H9 (cell line): ENCODE measurements at regions not wholly inside any gene's neighbourhood (a gene's known extent, or its start where the extent isn't known, plus 50 kb on each side); places are given as distances from the start of the nearest gene placed in this dataset.

Experiments
- DNase-seq: peaks from one replicate; pipeline ENCODE4 v3.0.0-alpha.2; 2017
- H2AFZ ChIP-seq: one replicate; pipeline ENCODE4 v1.6.1; 2013; ENCODE audit warnings: mild to moderate bottlenecking, low read length, control low read depth, moderate library complexity
- H2AK5ac ChIP-seq: 2 replicates; pipeline ENCODE4 v1.6.1; 2013; ENCODE audit warnings: low read length, control low read depth, mixed read lengths; ENCODE audit not compliant: insufficient read length
- H2BK120ac ChIP-seq: one replicate; pipeline ENCODE4 v1.6.1; 2013; ENCODE audit warnings: low read depth, mild to moderate bottlenecking, low read length, control low read depth, inconsistent platforms; ENCODE audit not compliant: poor library complexity, severe bottlenecking
- H2BK12ac ChIP-seq: 2 replicates; pipeline ENCODE4 v1.6.1; 2013; ENCODE audit warnings: low read length, control low read depth, mixed read lengths, low read depth; ENCODE audit not compliant: insufficient read length
- H2BK15ac ChIP-seq: 2 replicates; pipeline ENCODE4 v1.6.1; 2013; ENCODE audit warnings: low read depth, low read length, control low read depth
- H2BK20ac ChIP-seq: one replicate; pipeline ENCODE4 v1.6.1; 2013; ENCODE audit warnings: low read depth, mild to moderate bottlenecking, low read length, control low read depth, inconsistent platforms; ENCODE audit not compliant: poor library complexity, severe bottlenecking
- H2BK5ac ChIP-seq: 2 replicates; pipeline ENCODE4 v1.6.1; 2013; ENCODE audit warnings: low read length, control low read depth, mixed read lengths; ENCODE audit not compliant: insufficient read length
- H3K14ac ChIP-seq: 2 replicates; pipeline ENCODE4 v1.6.1; 2013; ENCODE audit warnings: low read length, control low read depth; ENCODE audit not compliant: insufficient read depth
- H3K18ac ChIP-seq: 2 replicates; pipeline ENCODE4 v1.6.1; 2013; ENCODE audit warnings: low read depth, mild to moderate bottlenecking, mixed read lengths, low read length, control low read depth; ENCODE audit not compliant: insufficient read length
- H3K23ac ChIP-seq: 2 replicates; pipeline ENCODE4 v1.6.1; 2013; ENCODE audit warnings: low read length, control low read depth, mixed read lengths, low read depth; ENCODE audit not compliant: insufficient read length
- H3K23me2 ChIP-seq: 2 replicates; pipeline ENCODE4 v1.6.1; 2013; ENCODE audit warnings: low read depth, mild to moderate bottlenecking, mixed read lengths, low read length, control low read depth; ENCODE audit not compliant: insufficient read length, poor library complexity, severe bottlenecking
- H3K27ac ChIP-seq: 2 replicates; pipeline ENCODE4 v1.5.1; 2013; ENCODE audit warnings: low read length, control low read depth, mixed read lengths, low read depth; ENCODE audit not compliant: insufficient read length
- H3K27me3 ChIP-seq: 2 replicates; pipeline ENCODE4 v1.6.1; 2013; ENCODE audit warnings: low read length, control low read depth, inconsistent platforms; ENCODE audit not compliant: insufficient read depth
- H3K4ac ChIP-seq: 2 replicates; pipeline ENCODE4 v1.6.1; 2013; ENCODE audit warnings: low read depth, mild to moderate bottlenecking, control low read depth, inconsistent platforms, low read length, moderate library complexity
- H3K4me1 ChIP-seq: 2 replicates; pipeline ENCODE4 v1.6.1; 2013; ENCODE audit warnings: low read length, control low read depth, inconsistent platforms; ENCODE audit not compliant: insufficient read depth
- H3K4me2 ChIP-seq: 2 replicates; pipeline ENCODE4 v1.6.1; 2013; ENCODE audit warnings: low read length, control low read depth, mixed read lengths; ENCODE audit not compliant: insufficient read length, insufficient read depth
- H3K56ac ChIP-seq: 2 replicates; pipeline ENCODE4 v1.6.1; 2013; ENCODE audit warnings: low read depth, mild to moderate bottlenecking, mixed read lengths, low read length, control low read depth; ENCODE audit not compliant: insufficient read length
- H3K79me1 ChIP-seq: 2 replicates; pipeline ENCODE4 v1.6.1; 2013; ENCODE audit warnings: low read depth, mild to moderate bottlenecking, moderate library complexity, low read length, control low read depth, inconsistent platforms; ENCODE audit not compliant: insufficient read depth, poor library complexity, severe bottlenecking
- H3K79me2 ChIP-seq: 2 replicates; pipeline ENCODE4 v1.6.1; 2013; ENCODE audit warnings: low read length, control low read depth, inconsistent platforms; ENCODE audit not compliant: insufficient read depth
- H3K9ac ChIP-seq: 2 replicates; pipeline ENCODE4 v1.6.1; 2013; ENCODE audit warnings: low read length, control low read depth, mixed read lengths; ENCODE audit not compliant: insufficient read length; ENCODE audit errors: extremely low read depth
- H3K9me3 ChIP-seq: one replicate; pipeline ENCODE4 v1.6.1; 2013; ENCODE audit warnings: low read depth, low read length, inconsistent platforms; ENCODE audit not compliant: control insufficient read depth
- H3T11ph ChIP-seq: one replicate; pipeline ENCODE4 v1.6.1; 2013; ENCODE audit warnings: mild to moderate bottlenecking, low read length, control low read depth, inconsistent platforms
- H4K20me1 ChIP-seq: one replicate; pipeline ENCODE4 v1.6.1; 2013; ENCODE audit not compliant: control insufficient read depth, insufficient read length, insufficient read depth
- H4K5ac ChIP-seq: 2 replicates; pipeline ENCODE4 v1.6.1; 2013; ENCODE audit warnings: low read depth, mild to moderate bottlenecking, mixed read lengths, low read length, control low read depth; ENCODE audit not compliant: insufficient read length
- H4K8ac ChIP-seq: replicated peaks from 2 replicates; pipeline ENCODE4 v1.6.1; 2013; ENCODE audit warnings: low read length, control low read depth, mixed read lengths, low read depth; ENCODE audit not compliant: insufficient read length
- H4K91ac ChIP-seq: 2 replicates; pipeline ENCODE4 v1.6.1; 2013; ENCODE audit warnings: low read depth, mild to moderate bottlenecking, moderate library complexity, mixed read lengths, low read length, control low read depth; ENCODE audit not compliant: insufficient read length
- H3K27ac Mint-ChIP-seq, 3 experiments: 2 replicates in 2 of 3; 3 replicates in 1 of 3; pipeline ENCODE4 v1.8.0; 2020 to 2021; ENCODE audit warnings: mixed read lengths in 3 of 3, mild to moderate bottlenecking in 1 of 3, moderate library complexity in 1 of 3
- H3K27me3 Mint-ChIP-seq: 2 replicates; pipeline ENCODE4 v1.8.0; 2021; ENCODE audit warnings: low read depth, mild to moderate bottlenecking, moderate library complexity, mixed read lengths
- H3K36me3 Mint-ChIP-seq, 3 experiments: 2 replicates in 2 of 3; 3 replicates in 1 of 3; pipeline ENCODE4 v1.8.0; 2020 to 2021; ENCODE audit warnings: low read depth in 3 of 3, mixed read lengths in 3 of 3; ENCODE audit not compliant: insufficient read depth in 1 of 3
- H3K4me1 Mint-ChIP-seq, 2 experiments: 2 replicates each; pipeline ENCODE4 v1.8.0; 2020; ENCODE audit warnings: mixed read lengths in 2 of 2
- H3K4me3 Mint-ChIP-seq, 2 experiments: 2 replicates in 1 of 2; 3 replicates in 1 of 2; pipeline ENCODE4 v1.8.0; 2020 to 2021; ENCODE audit warnings: mild to moderate bottlenecking in 2 of 2, mixed read lengths in 2 of 2, moderate library complexity in 1 of 2
- H3K9me3 Mint-ChIP-seq, 2 experiments: 2 replicates in 1 of 2; 3 replicates in 1 of 2; pipeline ENCODE4 v1.8.0; 2020; ENCODE audit warnings: mild to moderate bottlenecking in 2 of 2, mixed read lengths in 2 of 2, moderate library complexity in 1 of 2
- WGBS: extraction: QIAGEN DNeasy Blood & Tissue Kit; methylation state at CpG from one replicate; pipeline ENCODE4 v1.1.7; 2013; ENCODE audit warnings: missing lambda C conversion rate, low lambda C conversion rate, mixed read lengths; ENCODE audit not compliant: insufficient read length; ENCODE audit errors: extremely low coverage; 5-methylcytosine and 5-hydroxymethylcytosine counted together
- TF ChIP-seq, protein P1 (sequence below): fragments of 200-600 bp; sonication (generic); conservative IDR thresholded peaks from 3 replicates; pipeline ENCODE4 v1.8.0; 2021; ENCODE audit warnings: antibody characterized with exemption, mild to moderate bottlenecking

GRCh38 chr7:26043801-26044200 is 108.2 kb upstream of the NFE2L3 start:
- H4K91ac ChIP-seq, result no peak overlapping the region
- H4K5ac ChIP-seq, result no peak overlapping the region
- H3K18ac ChIP-seq, result no peak overlapping the region
- no peak overlapping the region for H2AFZ ChIP-seq
- H3K9me3 Mint-ChIP-seq, result no peaks in the 10 kb centered on the region; a peak in 1 of 5 replicates
- no peaks in the 10 kb centered on the region for H3K79me2 ChIP-seq
- no peaks in the 10 kb centered on the region; the same call in 1 of the 2 replicates for H3K27me3 Mint-ChIP-seq
- H3K9ac ChIP-seq, result no peak overlapping the region
- no peak overlapping the region for H2BK15ac ChIP-seq
- no peak overlapping the region for H2AK5ac ChIP-seq
- no peak overlapping the region for H3K56ac ChIP-seq
- no peaks in the 10 kb centered on the region; a peak in 1 of 7 replicates for H3K36me3 Mint-ChIP-seq
- H4K8ac ChIP-seq, result no peak overlapping the region
- no CpG with 5 or more reads among the region's 7 CpGs for WGBS
- no peak overlapping the region; a peak in 1 of 7 replicates for H3K27ac Mint-ChIP-seq
- no peak overlapping the region for H3K4ac ChIP-seq
- H3K14ac ChIP-seq, result no peak overlapping the region
- no peaks in the 10 kb centered on the region for H3K79me1 ChIP-seq
- no peaks in the 10 kb centered on the region for H3K4me1 ChIP-seq
- H3K27ac ChIP-seq, result no peak overlapping the region
- no peak overlapping the region for H2BK120ac ChIP-seq
- TF ChIP-seq, protein P1, sequence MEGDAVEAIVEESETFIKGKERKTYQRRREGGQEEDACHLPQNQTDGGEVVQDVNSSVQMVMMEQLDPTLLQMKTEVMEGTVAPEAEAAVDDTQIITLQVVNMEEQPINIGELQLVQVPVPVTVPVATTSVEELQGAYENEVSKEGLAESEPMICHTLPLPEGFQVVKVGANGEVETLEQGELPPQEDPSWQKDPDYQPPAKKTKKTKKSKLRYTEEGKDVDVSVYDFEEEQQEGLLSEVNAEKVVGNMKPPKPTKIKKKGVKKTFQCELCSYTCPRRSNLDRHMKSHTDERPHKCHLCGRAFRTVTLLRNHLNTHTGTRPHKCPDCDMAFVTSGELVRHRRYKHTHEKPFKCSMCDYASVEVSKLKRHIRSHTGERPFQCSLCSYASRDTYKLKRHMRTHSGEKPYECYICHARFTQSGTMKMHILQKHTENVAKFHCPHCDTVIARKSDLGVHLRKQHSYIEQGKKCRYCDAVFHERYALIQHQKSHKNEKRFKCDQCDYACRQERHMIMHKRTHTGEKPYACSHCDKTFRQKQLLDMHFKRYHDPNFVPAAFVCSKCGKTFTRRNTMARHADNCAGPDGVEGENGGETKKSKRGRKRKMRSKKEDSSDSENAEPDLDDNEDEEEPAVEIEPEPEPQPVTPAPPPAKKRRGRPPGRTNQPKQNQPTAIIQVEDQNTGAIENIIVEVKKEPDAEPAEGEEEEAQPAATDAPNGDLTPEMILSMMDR, result no peak
- H4K20me1 ChIP-seq, result no peaks in the 10 kb centered on the region
- no peak overlapping the region for H3T11ph ChIP-seq
- H3K27me3 ChIP-seq, result no peaks in the 10 kb centered on the region
- no peaks in the 10 kb centered on the region for H3K9me3 ChIP-seq
- peaks cover 6 to 11% of the 10 kb centered on the region in 2 experiments for H3K4me1 Mint-ChIP-seq
- no peak overlapping the region for H3K4me2 ChIP-seq
- H3K23ac ChIP-seq, result no peak overlapping the region
- H2BK5ac ChIP-seq, result no peak overlapping the region
- no peak for DNase-seq
- no peaks in the 10 kb centered on the region for H3K23me2 ChIP-seq
- H2BK20ac ChIP-seq, result no peak overlapping the region
- H3K4me3 Mint-ChIP-seq, result 0 out of 5 replicates have a peak overlapping the region, but pooled peaks of 1 of the 2 experiments have one; percentile 2
- H2BK12ac ChIP-seq, result no peak overlapping the region
